Mesenteric fat pad (tissue), 1 donor: ENCODE measurements at regions not wholly inside any gene's neighbourhood (a gene's known extent, or its start where the extent isn't known, plus 50 kb on each side); places are given as distances from the start of the nearest gene placed in this dataset.
"Not testable (repeated sequence)": the region's sequence is repeated elsewhere in the genome, so short reads cannot be mapped to it uniquely, and the experiment has no call there.

ENCODE experiments used
- DNase-seq: peaks from one replicate; pipeline ENCODE4 v3.0.0-alpha.2; 2020; ENCODE audit warnings: low spot score
- donor health status: DM: yes; HTN: yes; CAD: no.

DNA sequence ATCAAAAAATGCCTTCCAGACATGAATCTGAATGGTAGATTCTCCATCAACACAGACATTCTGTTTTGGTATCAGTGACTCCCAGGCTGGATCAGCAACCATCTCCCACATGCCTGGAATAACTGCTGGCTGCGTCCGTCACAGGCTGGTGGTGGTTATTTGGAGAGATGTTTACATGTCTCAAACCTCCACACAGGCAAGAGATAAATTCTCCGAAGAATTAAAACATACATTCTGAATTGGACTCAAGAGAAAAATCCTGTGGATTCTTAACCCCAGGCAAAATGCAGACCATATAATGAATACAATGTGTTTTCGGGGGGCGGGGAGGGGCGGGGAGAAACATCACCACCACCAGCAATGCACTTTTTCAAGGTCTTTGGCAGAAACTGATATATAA, 108.2 kb downstream of the THBS2 start:
- no peak for DNase-seq

DNA sequence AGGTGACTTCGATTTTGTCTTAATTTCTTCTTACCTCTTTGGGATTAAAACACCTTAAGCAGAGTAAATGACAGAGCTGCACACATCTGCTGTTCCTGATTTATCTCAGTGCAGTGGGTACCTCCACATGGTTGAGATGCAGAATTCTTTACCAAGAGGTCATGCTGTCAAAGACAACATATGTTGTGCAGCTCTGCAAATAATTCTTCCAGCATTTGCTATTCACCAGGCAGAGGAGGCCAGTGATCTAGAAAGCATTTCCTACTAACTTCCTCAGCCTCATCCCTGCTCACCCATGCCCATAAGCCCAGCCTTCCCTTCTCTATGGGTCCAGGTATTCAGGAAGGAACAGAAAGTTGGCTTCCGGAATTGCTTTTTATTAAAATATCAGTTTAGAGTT, 109.3 kb downstream of the THBS2 start:
- DNase-seq: no peak

DNA sequence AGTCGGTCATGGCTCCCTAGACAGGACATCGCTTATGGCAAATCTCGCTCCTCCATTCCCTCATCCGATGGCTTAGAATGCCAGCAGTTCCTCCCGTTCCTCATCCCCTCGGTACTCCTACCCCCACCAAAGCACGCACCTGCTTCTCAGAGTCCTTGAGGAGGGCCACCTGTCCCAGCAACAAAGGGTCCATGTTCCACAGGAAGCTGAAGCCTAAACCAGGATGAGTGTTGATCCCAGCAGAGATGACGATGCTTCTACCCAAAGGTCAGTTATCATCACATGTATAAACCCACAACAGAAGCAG, 111.2 kb downstream of the THBS2 start:
- DNase-seq: peak; percentile 65

DNA sequence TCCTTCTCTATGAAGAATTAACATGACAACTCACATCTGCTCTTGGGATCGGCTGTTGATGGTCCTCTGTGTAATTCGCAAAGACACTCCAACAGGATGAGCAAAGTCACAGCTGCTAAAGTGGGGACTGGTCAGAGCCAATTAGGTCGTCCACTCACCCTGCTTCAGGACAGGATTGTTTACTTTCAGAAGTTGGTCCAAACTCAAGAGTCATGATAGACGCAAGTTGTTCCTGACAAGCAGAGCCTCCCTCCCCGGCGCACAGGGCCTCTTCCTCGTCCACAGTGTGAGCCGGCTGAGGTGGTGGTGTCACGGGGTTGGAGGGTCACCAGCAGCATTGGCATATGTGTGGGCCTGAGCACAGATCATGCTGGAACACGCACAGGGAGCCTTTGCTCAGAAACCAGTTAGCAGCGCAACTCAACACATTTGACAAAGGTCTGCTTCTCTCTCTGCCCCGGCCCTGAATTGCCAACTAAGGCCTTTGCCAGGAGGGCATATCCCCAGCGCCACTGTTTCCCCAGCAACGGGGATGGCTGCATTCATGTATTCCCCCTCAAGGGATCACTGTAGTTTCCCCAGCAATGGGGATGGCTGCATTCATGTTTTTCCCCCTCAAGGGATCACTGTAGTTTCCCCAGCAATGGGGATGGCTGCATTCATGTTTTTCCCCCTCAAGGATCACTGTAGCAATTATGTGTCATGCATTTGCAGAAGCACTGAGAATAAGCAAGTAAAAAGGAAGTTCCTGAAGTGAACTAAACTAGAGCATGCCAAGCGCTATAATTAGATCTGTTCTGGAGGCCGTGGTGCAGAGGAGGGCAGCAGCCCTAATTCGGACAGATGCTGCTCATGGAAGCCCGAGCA, 111.7 kb downstream of the THBS2 start:
- DNase-seq: peak; percentile 90

DNA sequence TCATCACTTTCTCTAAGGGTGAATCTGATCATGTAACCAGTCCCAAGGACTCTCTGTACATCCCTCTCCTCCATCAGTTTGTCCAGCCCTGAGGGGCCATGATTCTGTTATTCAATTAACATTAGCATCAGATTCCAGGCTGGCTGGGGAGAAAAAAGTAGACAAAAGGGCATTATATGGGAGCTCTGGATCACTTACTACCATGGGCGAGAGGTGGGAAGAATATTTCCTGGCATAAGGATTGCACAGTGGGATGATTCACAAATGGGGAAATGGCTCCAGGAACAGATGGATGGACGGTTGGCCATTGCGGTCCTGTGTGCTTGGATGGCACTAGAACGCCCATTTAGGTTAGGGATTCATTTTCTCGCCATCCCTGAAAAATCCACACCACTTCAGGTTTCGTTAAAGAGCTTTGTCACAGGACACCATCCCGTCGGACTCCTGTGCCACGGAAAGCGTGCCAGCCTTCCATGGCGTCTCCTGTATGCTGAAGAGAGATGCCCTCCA, 112.6 kb downstream of the THBS2 start:
- DNase-seq: no peak

DNA sequence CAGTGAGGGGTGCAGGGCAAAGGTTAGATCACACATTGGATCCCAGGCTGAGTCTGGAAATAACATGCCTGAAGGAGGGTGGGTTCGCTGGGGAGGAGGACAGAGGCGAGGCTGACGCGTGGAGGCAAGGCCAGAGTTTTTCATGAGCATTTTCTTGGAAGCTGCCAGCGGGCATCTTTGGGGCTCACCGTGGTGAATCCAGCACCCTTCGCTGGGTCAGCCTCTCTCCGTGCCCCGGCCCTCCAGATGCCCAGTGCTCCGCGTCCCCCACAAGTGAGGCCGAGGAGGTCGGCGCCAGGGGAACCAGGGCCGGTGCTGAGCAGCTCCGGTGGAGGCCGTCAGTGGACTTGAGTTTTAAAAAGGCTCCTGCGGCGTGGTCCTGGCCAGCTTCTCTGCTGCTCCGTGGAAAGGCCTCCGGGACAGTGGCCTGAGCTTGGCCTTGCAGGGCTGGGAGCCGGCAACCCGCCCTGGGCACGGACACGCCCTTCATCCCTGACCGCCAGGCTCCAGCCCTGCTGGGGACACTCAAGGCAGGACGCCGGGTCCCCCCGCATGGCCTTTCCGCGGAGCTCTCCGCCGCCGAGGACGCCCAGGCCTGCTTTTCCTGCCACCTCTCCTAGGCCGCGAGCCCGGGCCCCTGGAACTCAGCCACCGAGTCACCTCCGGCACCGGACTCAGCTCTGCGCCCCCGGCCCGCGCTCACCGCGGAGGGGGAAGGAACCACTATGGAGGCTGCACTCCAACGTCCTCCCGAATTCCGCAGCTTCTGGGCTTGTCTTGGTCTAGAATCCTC, 114.3 kb downstream of the THBS2 start:
- peak; percentile 78 for DNase-seq

DNA sequence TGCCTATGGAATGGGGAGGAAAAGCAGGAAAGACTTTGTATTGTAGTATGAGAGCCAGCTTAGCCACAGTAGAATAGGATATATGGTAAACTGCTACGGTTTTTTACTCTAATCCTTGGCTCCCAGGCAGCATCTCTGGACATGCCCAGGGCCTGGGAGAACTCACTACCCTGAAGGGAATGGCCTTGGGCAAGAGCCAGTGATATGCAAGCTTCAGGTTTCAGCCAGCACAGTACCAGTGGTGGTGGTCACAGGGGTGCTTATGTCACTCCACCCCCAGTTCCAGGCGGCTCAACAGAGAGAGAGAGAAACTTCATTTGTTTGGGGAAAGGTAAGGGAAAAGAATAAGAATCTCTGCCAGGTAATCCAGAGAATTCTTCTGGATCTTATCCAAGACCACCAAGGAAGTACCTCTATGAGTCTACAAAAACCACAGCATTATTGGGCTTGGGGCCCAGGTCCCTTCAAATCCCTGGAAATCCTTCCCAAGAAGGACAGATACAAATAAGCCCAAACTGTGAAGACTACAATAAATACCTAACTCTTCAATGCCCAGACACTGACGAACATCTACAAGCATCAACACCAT, 121.2 kb downstream of the THBS2 start:
- DNase-seq: no peak

DNA sequence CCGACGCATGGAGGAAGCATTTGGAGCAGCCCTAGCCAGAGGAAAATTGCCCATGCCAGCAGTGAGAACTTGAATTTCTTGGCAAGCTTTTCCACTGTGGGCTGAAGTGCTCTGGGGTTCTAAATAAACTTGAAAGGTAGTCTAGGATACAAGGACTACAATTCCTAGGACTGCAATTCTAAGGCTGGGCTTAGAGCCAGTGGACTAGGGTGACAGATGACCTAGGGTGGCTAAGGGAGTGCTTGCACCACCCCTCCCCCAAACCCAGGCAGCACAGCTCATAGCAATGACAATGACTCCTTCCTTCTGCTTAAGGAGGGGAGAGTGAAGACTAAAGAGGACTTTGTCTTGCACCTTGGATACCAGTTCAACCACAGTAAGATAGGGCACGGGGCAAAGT, 122.3 kb downstream of the THBS2 start:
- no peak for DNase-seq

DNA sequence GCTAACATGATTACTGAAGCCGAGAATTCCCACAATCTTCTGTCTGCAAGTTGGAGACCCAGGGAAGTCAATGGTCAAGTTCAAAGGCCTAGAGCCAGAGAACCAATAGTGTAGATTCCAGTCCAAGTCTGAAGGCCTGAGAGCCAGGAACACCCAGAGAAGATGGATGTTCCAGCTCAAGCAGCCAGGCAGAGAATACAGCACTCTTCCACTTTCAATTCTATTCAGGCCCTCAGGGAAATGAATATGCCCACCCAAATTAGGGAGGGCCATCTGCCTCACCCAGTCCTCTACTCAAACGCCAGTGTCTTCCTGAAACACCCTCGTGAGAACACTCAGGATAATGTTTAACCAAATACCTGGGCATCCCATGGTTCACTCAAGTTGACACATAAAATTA, 123.5 kb downstream of the THBS2 start:
- no peak for DNase-seq

DNA sequence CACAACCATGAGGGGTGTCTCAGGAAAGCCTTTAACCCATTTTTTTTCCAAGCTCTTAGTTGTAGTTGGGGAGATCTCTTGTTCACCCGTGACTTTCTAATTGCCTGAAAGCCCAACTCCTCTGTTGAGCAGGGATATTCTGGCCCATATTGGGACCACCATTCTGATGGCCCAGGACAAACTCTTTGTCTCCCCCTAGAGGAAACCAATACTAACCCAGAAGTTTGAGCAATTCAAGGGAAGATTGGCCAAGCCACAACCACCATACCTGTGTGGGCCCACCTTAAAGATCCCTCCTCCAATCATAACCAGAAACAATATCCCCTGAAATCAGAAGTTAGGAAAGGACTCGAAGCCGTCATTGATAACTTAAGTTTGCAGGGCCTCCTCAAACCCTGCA, 132.6 kb downstream of the THBS2 start:
- DNase-seq: no peak

DNA sequence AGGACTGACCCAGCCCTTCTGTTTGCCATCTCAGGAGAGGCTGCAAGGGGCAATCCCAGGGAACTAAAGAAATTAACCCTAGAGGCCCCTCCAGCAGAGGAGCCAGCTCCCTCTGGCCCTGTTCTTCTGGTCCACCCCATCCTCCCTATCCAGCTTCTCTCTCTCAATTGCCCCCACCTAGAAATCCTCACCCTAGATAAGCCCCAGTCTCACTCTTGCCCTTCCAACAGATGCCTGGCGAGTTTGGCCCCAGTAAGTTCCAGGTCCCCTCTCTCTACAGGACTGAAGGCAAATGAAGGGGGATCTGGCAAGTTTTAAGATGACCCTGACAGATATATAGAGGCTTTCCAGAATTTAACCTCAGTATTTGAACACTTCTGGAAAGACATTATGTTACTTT, 134.0 kb downstream of the THBS2 start:
- no peak for DNase-seq

DNA sequence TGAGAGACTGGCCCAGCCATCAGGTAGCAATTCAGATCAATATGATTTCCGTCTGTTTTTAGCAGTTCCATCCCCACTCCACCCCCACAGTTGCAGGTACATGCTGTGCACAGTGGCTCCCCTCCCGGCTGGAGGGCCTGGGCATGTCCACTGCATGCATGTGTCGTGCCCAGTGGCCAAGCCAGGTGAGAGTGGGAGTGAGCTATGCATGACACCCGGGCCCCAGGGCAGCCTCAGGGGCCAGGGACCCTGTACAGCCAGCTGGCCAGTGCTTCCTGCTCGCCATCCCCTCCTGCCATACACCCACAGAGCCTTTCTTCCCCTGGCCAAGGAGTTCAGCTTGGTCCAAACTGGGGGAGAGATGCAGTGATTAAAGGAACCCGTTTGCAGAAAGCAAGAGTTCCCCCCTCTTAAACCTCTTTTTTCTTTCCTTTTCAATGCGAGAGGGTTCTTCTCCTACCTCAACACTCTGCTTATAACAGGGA, 135.3 kb downstream of the THBS2 start:
- no peak for DNase-seq

DNA sequence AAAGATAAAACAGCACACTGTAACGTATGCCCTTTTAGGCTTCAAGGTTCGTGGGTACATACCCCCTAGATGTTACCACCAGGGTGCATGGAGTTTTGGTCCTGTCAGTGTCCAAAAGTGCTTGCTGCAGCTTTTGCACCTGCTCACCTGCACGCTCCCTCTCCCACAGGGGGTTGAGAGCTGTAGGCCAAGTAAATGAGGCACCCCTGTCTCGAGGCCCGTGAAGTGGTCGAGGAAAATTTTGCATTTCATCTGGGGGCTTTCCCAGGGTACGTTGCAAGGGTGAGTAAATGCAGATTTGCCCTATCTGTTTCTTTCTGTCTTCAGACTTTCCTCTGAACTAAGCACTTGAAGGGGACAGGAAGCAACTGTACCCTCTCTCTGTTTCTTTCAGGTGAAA, 136.0 kb downstream of the THBS2 start:
- no peak for DNase-seq

DNA sequence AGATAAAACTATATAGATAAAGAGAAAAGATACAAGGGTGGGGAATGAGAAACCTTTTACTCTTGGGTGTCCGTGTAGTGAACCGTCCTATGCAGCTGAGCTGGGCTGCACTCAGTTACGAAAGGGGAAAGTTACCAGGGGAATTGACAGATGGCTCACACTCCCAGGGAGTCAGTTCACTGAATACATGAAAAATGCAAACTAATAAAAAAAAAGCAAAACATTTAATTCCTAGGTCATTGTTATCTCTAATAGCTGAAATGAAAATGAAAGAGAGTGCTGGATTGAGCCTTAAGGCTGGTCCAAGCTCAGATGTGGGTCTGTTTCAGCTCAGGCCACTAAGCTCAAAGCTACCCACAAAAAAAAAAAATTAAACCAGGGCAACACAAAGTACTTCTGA, 138.0 kb downstream of the THBS2 start:
- no peak for DNase-seq

DNA sequence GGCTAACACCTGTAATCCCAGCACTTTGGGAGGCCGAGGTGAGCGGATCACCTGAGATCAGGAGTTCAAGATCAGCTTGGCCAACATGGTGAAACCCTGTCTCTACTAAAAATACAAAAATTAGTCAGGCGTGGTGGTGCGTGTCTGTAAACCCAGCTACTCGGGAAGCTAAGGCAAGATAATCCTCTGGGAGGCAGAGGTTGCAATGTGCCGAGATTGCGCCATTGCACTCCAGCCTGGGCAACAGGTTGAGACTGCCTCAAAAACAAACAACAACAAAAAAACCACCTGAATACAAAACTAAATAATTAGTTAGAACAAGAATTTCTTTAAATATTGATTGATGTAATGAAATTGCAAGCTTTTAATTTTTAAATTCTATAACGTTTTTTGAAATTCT, 139.0 kb downstream of the THBS2 start:
- not testable (repeated sequence) for DNase-seq

DNA sequence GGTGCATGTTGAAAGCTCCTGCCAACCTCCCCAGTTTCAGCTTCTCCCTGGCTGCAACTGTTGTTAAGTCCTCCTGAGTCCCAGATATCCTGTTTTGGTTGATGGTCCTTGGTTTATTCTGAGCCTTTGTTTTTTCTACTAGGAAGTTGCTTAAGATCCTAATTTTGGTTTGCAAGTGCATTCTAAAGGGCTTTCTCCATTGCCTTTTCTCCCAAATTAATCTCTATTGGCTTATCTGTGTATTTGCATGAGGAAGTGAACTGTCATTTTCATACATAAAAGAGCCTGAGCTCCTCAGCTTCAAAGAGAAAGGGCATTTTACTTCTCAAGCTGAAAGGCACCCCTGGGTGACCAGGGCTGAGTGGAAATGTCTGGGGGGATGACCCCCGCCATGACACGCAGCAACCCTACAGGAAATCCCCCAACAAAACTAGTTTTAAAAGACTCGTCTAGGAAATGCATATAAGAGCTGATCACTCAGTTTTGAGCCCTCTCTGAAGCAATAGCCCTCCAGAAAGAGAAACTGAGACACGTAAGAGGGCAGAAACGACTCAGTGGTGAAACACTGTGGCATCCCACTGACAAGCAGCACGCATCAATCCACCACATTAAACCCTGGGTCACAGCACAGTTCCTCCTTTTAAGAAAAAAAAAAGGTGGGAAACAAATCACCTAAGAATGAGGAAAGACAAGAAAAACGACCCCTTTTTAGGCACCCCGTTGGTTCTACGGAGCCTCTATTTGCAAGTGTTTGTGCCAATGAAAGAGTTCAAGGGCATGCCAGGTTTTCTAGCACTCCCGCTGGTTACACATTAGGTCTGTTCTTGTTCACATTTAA, 140.9 kb downstream of the THBS2 start:
- no peak for DNase-seq

DNA sequence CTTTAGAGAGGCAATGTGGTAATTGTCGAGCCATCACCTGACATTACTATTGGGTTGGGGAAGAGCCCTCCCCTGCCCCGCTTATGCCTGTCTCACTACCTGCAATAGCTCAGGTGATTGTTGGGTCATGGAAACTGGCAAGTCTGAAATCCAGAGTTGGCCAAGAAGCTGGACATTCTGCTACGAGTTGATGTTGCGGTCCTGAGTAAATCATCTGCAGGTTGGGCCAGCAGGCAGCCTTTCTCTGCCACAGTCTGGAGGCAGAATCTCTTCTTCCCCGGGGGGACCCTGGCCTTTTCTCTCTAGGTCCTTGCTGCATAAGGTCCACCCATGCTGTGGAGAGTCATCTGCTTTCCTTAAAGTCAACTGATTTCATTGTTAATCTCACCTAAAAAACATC, 142.4 kb downstream of the THBS2 start:
- no peak for DNase-seq

DNA sequence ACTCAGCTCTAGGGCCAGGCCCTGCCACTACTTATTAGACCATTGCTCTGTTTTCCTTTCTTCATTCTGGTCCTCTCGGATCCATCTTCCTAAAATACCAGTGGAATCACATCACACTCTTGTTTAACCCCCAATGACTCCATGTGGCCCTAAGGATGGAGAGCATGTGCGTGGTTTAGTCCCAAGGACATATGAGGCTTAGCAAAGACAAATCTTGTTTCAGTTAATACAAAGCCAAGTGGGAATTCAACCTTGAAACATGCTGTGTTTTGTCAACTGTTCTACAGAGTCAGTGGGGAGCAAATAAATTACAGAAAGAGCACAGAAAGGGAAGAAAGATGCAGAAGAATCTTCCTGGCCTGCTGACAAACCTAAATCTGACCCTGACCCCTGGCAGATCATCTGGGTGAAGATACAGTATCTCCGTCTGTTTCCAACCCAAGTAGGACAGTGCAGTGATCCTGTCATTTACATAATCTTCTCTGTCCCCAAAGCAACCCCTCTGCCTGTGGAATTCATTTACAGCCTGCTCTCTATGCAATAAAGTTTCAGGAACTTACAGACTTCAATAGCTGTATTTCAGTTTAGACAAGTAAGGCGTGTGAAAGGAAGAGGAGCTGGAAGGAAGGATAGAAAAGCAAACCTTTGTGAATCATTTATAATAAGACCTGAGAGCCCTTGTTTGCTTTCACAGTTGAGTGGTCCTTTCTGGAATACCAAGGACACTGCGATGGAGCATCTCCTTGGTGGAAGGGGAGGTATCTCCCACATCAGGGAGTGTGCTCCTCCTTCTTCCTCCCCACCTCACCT, 144.0 kb downstream of the THBS2 start:
- DNase-seq: no peak

DNA sequence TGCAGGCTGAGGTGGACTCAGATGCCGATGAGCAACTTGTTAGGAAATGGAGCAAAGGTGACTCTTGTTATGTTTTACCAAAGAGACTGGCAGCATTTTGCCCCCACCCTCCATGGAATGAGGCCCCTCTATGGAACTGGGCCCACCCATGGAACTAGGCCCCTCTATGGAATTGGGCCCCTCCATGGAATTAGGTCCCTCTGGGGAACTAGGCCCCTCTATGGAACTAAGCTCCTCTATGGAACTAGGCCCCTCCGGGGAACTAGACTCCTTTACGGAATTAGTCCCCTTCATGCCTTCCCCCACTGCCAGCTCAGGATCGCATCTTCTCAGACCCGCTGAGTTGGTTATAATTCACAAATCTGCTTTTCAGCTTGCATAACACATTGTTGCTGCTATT, 144.9 kb downstream of the THBS2 start:
- DNase-seq: no peak

DNA sequence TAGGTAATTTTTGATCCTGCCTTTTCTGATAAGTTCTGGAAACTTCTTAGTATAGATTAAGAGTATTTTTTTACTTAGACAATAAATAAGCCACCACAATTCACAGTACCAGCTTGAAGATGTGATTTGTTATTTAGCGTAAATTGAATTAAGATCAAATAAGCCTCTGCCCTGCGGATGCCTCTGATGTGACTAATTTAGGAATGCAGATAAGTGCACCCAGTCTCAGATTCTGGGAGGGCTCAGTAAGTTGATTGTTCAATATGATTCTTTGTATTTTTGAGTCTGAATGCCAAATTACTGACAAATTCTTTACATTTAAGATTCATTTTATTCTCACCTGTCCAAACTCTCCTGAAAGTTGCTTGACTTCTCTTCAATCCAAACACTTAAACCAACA, 147.5 kb downstream of the THBS2 start:
- DNase-seq: no peak
